ENCODE measurements at regions not wholly inside any gene's neighbourhood (a gene's known extent, or its start where the extent isn't known, plus 50 kb on each side); places are given as distances from the start of the nearest gene placed in this dataset.

GRCh38 chr18:77622009-77622692 is 372.5 kb downstream of the GALR1 start:
- TF ChIP-seq CTCF (IDR thresholded peaks at IDR 0.05; ENCODE audit: low read depth, low read length) (no peak), EZH2phosphoT487 (IDR thresholded peaks at IDR 0.05; ENCODE audit: low read depth) (no peak)
